ENCODE measurements at regions not wholly inside any gene's neighbourhood (a gene's known extent, or its start where the extent isn't known, plus 50 kb on each side); places are given as distances from the start of the nearest gene placed in this dataset.

GRCh38 chr5:35338157-35338453, 107.8 kb upstream of the PRLR start:
- TF ChIP-seq CTCF (IDR thresholded peaks at IDR 0.05): no peak
- no peak for ATAC-seq
- H3K9me3 ChIP-seq: no peaks in the 10 kb centered on the region

DNA sequence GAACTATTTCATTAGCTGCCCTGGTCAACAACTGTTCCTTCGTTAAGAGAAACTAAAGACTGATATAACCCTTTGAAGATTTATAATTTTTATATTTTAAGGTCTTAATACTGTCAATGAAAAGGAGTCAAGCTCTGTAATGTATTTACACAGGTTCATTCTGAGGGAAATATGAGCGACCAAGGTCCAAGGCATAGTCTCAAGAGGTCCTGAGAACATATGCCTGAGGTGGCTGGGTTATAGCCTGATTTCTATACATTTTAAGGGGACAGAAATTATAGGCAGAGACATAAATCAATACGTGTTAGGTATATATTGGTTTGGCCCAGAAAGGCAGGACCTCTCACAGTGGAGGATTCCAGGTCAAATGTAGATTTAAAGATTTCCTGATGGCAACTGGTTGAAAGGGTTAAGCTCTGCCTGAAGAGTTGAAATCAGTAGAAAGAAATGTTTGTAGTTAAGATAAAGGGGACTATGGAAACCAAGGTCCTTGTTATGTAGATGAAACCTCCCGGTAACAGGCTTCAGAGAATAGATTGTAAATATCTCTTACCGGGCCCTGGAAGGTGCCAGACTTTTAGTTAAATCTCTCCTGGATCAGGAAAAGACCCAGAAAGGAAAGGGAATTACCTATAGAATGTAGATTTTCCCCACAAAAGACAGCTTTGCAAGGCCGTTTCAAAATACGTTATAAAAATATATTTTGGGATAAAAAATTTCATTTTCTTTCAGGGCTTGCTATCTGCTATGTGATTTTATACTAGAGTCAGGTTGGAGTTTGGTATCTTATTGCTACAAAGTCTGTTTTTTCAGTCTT, 107.3 kb upstream of the PRLR start:
- ATAC-seq (no peak), DNase-seq (no peak)
- no peak for TF ChIP-seq CTCF (IDR thresholded peaks at IDR 0.05)

More at GRCh38 chr5:35338157-35338453, 107.8 kb upstream of the PRLR start:
- no peak for DNase-seq
- no peaks in the 10 kb centered on the region for H3K36me3 ChIP-seq (ENCODE audit: low read depth)
- no peaks in the 10 kb centered on the region for H3K4me1 ChIP-seq (ENCODE audit: low read depth)
- intact Hi-C loops (cut with DNase I, micrococcal nuclease): no loop called here
- H3K4me3 ChIP-seq: no peak overlapping the region

GRCh38 chr5:35336230-35336629, 105.9 kb upstream of the PRLR start:
- Histone ChIP-seq H3K4me1 (ENCODE audit: low read depth) (no peaks in the 10 kb centered on the region), H3K9me3 (no peaks in the 10 kb centered on the region), H3K36me3 (ENCODE audit: low read depth) (no peaks in the 10 kb centered on the region), H3K4me3 (no peak overlapping the region)
- intact Hi-C loops (cut with DNase I, micrococcal nuclease): no loop called here
- ATAC-seq (no peak), DNase-seq (no peak)
- TF ChIP-seq CTCF (IDR thresholded peaks at IDR 0.05): no peak

More for the DNA sequence above, 107.3 kb upstream of the PRLR start:
- H3K9me3 ChIP-seq: no peaks in the 10 kb centered on the region
- H3K4me3 ChIP-seq: no peak overlapping the region
- no peaks in the 10 kb centered on the region for H3K4me1 ChIP-seq (ENCODE audit: low read depth)
- no peaks in the 10 kb centered on the region for H3K36me3 ChIP-seq (ENCODE audit: low read depth)
- intact Hi-C loops (cut with DNase I, micrococcal nuclease): no loop called here

- TF ChIP-seq CTCF (IDR thresholded peaks at IDR 0.05): no peak
- Histone ChIP-seq H3K9me3 (no peaks in the 10 kb centered on the region), H3K4me3 (no peak overlapping the region), H3K4me1 (ENCODE audit: low read depth) (no peaks in the 10 kb centered on the region), H3K36me3 (ENCODE audit: low read depth) (no peaks in the 10 kb centered on the region)
- no peak for ATAC-seq
- intact Hi-C loops (cut with DNase I, micrococcal nuclease): no loop called here
- no peak for DNase-seq
These were observed 105.5 kb upstream of the PRLR start for GRCh38 chr5:35335752-35336151.

DNA sequence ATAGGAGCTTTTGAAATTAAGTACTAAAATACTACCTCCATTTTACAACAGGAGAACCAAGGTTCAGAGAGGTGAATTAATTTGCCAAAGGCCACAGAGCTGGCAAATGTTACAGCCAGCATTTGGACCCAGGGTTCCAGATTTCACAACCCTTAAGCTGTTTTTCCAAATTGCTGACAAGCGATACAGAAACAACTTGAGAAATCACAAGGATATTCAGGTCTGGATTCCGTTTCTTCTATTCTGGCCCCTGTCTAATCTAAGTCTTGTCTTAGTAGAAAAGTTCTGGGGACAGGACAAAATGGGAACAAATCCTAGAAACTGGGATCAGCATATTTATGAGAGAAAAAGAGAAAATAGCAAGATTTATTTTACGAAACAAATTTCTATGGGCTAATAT, 103.1 kb upstream of the PRLR start:
- DNase-seq: no peak
- Histone ChIP-seq H3K4me3 (no peak overlapping the region), H3K9me3 (no peaks in the 10 kb centered on the region), H3K36me3 (ENCODE audit: low read depth) (no peaks in the 10 kb centered on the region), H3K4me1 (ENCODE audit: low read depth) (no peaks in the 10 kb centered on the region)
- no peak for ATAC-seq
- intact Hi-C loops (cut with DNase I, micrococcal nuclease): no loop called here
- no peak for TF ChIP-seq CTCF (IDR thresholded peaks at IDR 0.05)
